22Rv1 (cell line): ENCODE measurements at regions not wholly inside any gene's neighbourhood (a gene's known extent, or its start where the extent isn't known, plus 50 kb on each side); places are given as distances from the start of the nearest gene placed in this dataset.
A peak's percentile ranks its signal among the peaks of the same experiment; 100 is the strongest.

Source experiments
- H3K27ac ChIP-seq: fragments of 450-650 bp; 2 replicates; pipeline ENCODE4 v1.5.1; 2017
- CTCF ChIP-seq: fragments of 450-650 bp; IDR thresholded peaks from 2 replicates; pipeline ENCODE4 v1.5.1; 2017; ENCODE audit warnings: mild to moderate bottlenecking
- ZFX ChIP-seq: fragments of 450-650 bp; IDR thresholded peaks from 2 replicates; pipeline ENCODE4 v1.6.1; 2017; ENCODE audit warnings: antibody characterized with exemption, borderline replicate concordance

GRCh38 chr9:25613709-25614108 is 64.5 kb downstream of the TUSC1 start:
- TF ChIP-seq CTCF, result no peak
- TF ChIP-seq ZFX, result no peak
- no peak overlapping the region for H3K27ac ChIP-seq

- no peak overlapping the region for H3K27ac ChIP-seq
Observed at GRCh38 chr9:25603106-25603505, 75.1 kb downstream of the TUSC1 start.

GRCh38 chr9:25602400-25603044 is 75.7 kb downstream of the TUSC1 start:
- no peak for TF ChIP-seq ZFX
- TF ChIP-seq CTCF, result no peak
- peak overlapping the region; percentile 57 for H3K27ac ChIP-seq

More at GRCh38 chr9:25603106-25603505, 75.1 kb downstream of the TUSC1 start:
- TF ChIP-seq ZFX, result no peak
- TF ChIP-seq CTCF, result no peak

- TF ChIP-seq ZFX (no peak), CTCF (no peak)
- no peak overlapping the region for H3K27ac ChIP-seq
Observed at GRCh38 chr9:25600501-25600900, 77.7 kb downstream of the TUSC1 start.

GRCh38 chr9:25584611-25585010 is 93.6 kb downstream of the TUSC1 start:
- no peak overlapping the region for H3K27ac ChIP-seq
- no peak for TF ChIP-seq CTCF
- no peak for TF ChIP-seq ZFX

- H3K27ac ChIP-seq, result no peak overlapping the region
- TF ChIP-seq ZFX, result no peak
- TF ChIP-seq CTCF, result no peak
Observed at GRCh38 chr9:25573281-25573680, 105.0 kb downstream of the TUSC1 start.

GRCh38 chr9:25571491-25571890 is 106.8 kb downstream of the TUSC1 start:
- H3K27ac ChIP-seq, result no peak overlapping the region
- no peak for TF ChIP-seq CTCF
- no peak for TF ChIP-seq ZFX
